ENCODE measurements at regions not wholly inside any gene's neighbourhood (a gene's known extent, or its start where the extent isn't known, plus 50 kb on each side); places are given as distances from the start of the nearest gene placed in this dataset.

DNA sequence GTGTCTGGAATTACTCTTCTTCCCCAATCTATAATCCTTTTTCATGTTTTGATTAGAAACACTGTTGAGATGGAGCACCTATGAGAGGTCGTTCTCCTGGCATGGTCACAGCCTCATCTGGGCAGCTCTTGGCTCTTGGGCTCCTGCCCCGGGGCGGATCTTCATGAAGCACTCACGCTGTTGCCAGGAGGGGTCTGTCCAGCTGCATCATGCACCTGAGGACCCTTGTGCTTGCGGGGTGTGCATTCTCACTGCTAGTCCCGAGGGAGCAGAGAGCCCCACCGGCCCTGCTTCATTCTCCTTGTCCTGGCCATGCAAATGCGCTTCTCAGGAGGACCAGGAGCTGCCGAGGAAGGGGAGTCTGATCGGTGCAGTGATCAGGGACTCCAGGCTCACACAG is 117.6 kb upstream of the S1PR3 start:
- Histone ChIP-seq H3K9me3 (ENCODE audit: low read length) (no peaks in the 10 kb centered on the region), H4K20me1 (ENCODE audit: insufficient read depth, low read length) (no peaks in the 10 kb centered on the region), H3K36me3 (replicated peaks in 1 of 2; ENCODE audit: control insufficient read depth in 1 of 2, insufficient read depth in 2 of 2, low read length in 2 of 2) (no peaks in the 10 kb centered on the region), H3K4me1 (ENCODE audit: insufficient read depth, low read length) (peaks cover 20% of the 10 kb centered on the region), H3K4me2 (ENCODE audit: low read depth, low read length) (no peak overlapping the region), H3K4me3 (replicated peaks in 1 of 3; ENCODE audit: insufficient read depth in 1 of 3, low read depth in 2 of 3, low read length in 3 of 3) (no peak overlapping the region), H3K79me2 (ENCODE audit: insufficient read depth, low read length) (no peaks in the 10 kb centered on the region), H3K27me3 (ENCODE audit: control insufficient read depth in 1 of 2, insufficient read depth in 2 of 2, low read length in 2 of 2) (0 out of 5 replicates have a peak, but pooled peaks cover 0 to 5% of the 10 kb centered on the region in 2 experiments), H3K9ac (ENCODE audit: insufficient read depth, low read depth, low read length) (no peak overlapping the region), H2AFZ (ENCODE audit: low read length) (no peak overlapping the region), H3K27ac (ENCODE audit: extremely low read length, insufficient read depth, low read length) (no peak overlapping the region)
- no peak for DNase-seq (ENCODE audit: low spot score)
- in situ Hi-C loops (cut with HindIII; ENCODE audit: extremely low pct_ligation_motif_present, low pct_unique_long_range_greater_than_20kb) (loop anchor here (10.0 kb wide), 1 partner anchor 209 kb away; no protein-coding TSS in a partner anchor), intact Hi-C loops (cut with micrococcal nuclease; ENCODE audit: unreplicated experiment) (loop anchor here (2.0 kb wide), 1 partner anchor 213 kb away; no protein-coding TSS in a partner anchor)
- no peak for FAIRE-seq
- BruUV-seq (replicated peaks): no TSS peak
- POLR2A ChIA-PET: no interaction called here
- 6% methylated on average over 6 of the region's 10 CpGs for WGBS (ENCODE audit: low lambda C conversion rate)
- CTCF ChIA-PET (ENCODE audit: low intra/inter-chr PET ratio, low total read pairs): no interaction called here
- ATAC-seq: peak; percentile 64
- TF ChIP-seq, protein P1, sequence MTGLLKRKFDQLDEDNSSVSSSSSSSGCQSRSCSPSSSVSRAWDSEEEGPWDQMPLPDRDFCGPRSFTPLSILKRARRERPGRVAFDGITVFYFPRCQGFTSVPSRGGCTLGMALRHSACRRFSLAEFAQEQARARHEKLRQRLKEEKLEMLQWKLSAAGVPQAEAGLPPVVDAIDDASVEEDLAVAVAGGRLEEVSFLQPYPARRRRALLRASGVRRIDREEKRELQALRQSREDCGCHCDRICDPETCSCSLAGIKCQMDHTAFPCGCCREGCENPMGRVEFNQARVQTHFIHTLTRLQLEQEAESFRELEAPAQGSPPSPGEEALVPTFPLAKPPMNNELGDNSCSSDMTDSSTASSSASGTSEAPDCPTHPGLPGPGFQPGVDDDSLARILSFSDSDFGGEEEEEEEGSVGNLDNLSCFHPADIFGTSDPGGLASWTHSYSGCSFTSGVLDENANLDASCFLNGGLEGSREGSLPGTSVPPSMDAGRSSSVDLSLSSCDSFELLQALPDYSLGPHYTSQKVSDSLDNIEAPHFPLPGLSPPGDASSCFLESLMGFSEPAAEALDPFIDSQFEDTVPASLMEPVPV (CRISPR knock-in tag; IDR thresholded peaks at IDR 0.05): no peak
- TF ChIP-seq ZNF572 (CRISPR knock-in tag; IDR thresholded peaks at IDR 0.05) (no peak), MIER2 (CRISPR knock-in tag; IDR thresholded peaks at IDR 0.05) (no peak), ZNF431 (CRISPR knock-in tag; IDR thresholded peaks at IDR 0.05; ENCODE audit: borderline replicate concordance, low read depth) (no peak), SAFB2 (CRISPR knock-in tag; IDR thresholded peaks at IDR 0.05; ENCODE audit: borderline replicate concordance, low read depth) (no peak), TEAD2 (CRISPR knock-in tag; IDR thresholded peaks at IDR 0.05) (no peak), BHLHE40 (IDR thresholded peaks at IDR 0.05; ENCODE audit: low read length) (no peak), RARA (CRISPR knock-in tag; IDR thresholded peaks at IDR 0.05) (no peak), ZNF256 (CRISPR knock-in tag; conservative IDR thresholded peaks at IDR 0.05) (no peak), SRSF4 (IDR thresholded peaks at IDR 0.05; ENCODE audit: low read depth, low read length, poor library complexity, severe bottlenecking) (no peak), FOXA1 (IDR thresholded peaks at IDR 0.05) (no peak), FOXA1 (CRISPR knock-in tag; IDR thresholded peaks at IDR 0.05) (no peak)
- TF ChIP-seq, protein P2, sequence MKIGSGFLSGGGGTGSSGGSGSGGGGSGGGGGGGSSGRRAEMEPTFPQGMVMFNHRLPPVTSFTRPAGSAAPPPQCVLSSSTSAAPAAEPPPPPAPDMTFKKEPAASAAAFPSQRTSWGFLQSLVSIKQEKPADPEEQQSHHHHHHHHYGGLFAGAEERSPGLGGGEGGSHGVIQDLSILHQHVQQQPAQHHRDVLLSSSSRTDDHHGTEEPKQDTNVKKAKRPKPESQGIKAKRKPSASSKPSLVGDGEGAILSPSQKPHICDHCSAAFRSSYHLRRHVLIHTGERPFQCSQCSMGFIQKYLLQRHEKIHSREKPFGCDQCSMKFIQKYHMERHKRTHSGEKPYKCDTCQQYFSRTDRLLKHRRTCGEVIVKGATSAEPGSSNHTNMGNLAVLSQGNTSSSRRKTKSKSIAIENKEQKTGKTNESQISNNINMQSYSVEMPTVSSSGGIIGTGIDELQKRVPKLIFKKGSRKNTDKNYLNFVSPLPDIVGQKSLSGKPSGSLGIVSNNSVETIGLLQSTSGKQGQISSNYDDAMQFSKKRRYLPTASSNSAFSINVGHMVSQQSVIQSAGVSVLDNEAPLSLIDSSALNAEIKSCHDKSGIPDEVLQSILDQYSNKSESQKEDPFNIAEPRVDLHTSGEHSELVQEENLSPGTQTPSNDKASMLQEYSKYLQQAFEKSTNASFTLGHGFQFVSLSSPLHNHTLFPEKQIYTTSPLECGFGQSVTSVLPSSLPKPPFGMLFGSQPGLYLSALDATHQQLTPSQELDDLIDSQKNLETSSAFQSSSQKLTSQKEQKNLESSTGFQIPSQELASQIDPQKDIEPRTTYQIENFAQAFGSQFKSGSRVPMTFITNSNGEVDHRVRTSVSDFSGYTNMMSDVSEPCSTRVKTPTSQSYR (CRISPR knock-in tag; IDR thresholded peaks at IDR 0.05; ENCODE audit: borderline replicate concordance): no peak
- TF ChIP-seq, protein P3, sequence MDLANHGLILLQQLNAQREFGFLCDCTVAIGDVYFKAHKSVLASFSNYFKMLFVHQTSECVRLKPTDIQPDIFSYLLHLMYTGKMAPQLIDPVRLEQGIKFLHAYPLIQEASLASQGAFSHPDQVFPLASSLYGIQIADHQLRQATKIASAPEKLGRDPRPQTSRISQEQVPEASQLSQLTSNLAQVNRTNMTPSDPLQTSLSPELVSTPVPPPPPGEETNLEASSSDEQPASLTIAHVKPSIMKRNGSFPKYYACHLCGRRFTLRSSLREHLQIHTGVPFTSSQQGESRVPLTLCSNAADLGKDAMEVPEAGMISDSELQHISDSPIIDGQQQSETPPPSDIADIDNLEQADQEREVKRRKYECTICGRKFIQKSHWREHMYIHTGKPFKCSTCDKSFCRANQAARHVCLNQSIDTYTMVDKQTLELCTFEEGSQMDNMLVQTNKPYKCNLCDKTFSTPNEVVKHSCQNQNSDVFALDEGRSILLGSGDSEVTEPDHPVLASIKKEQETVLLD (CRISPR knock-in tag; IDR thresholded peaks at IDR 0.05; ENCODE audit: low read depth): no peak
- TF ChIP-seq, protein P4, sequence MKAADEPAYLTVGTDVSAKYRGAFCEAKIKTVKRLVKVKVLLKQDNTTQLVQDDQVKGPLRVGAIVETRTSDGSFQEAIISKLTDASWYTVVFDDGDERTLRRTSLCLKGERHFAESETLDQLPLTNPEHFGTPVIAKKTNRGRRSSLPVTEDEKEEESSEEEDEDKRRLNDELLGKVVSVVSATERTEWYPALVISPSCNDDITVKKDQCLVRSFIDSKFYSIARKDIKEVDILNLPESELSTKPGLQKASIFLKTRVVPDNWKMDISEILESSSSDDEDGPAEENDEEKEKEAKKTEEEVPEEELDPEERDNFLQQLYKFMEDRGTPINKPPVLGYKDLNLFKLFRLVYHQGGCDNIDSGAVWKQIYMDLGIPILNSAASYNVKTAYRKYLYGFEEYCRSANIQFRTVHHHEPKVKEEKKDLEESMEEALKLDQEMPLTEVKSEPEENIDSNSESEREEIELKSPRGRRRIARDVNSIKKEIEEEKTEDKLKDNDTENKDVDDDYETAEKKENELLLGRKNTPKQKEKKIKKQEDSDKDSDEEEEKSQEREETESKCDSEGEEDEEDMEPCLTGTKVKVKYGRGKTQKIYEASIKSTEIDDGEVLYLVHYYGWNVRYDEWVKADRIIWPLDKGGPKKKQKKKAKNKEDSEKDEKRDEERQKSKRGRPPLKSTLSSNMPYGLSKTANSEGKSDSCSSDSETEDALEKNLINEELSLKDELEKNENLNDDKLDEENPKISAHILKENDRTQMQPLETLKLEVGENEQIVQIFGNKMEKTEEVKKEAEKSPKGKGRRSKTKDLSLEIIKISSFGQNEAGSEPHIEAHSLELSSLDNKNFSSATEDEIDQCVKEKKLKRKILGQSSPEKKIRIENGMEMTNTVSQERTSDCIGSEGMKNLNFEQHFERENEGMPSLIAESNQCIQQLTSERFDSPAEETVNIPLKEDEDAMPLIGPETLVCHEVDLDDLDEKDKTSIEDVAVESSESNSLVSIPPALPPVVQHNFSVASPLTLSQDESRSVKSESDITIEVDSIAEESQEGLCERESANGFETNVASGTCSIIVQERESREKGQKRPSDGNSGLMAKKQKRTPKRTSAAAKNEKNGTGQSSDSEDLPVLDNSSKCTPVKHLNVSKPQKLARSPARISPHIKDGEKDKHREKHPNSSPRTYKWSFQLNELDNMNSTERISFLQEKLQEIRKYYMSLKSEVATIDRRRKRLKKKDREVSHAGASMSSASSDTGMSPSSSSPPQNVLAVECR (CRISPR knock-in tag; IDR thresholded peaks at IDR 0.05; ENCODE audit: borderline replicate concordance): no peak
